Adipocyte (in vitro differentiated cells): ENCODE measurements at regions not wholly inside any gene's neighbourhood (a gene's known extent, or its start where the extent isn't known, plus 50 kb on each side); places are given as distances from the start of the nearest gene placed in this dataset.

Source experiments
- DNase-seq: peaks from one replicate; pipeline ENCODE4 v3.0.0-alpha.2; 2015; ENCODE audit warnings: low read depth
- H3K27me3 ChIP-seq: replicated peaks from 2 replicates; pipeline ENCODE4 v1.7.0; 2013; ENCODE audit warnings: mild to moderate bottlenecking, low read length, moderate library complexity; ENCODE audit not compliant: control insufficient read depth, insufficient read depth
- H3K36me3 ChIP-seq: 2 replicates; pipeline ENCODE4 v1.7.0; 2013; ENCODE audit warnings: low read length, mild to moderate bottlenecking, moderate library complexity; ENCODE audit not compliant: control insufficient read depth, insufficient read depth, severe bottlenecking
- H3K4me1 ChIP-seq: 2 replicates; pipeline ENCODE4 v1.7.0; 2013; ENCODE audit warnings: mild to moderate bottlenecking, low read length, moderate library complexity; ENCODE audit not compliant: control insufficient read depth, insufficient read depth
- H3K4me3 ChIP-seq: 2 replicates; pipeline ENCODE4 v1.7.0; 2013; ENCODE audit warnings: mild to moderate bottlenecking, low read length, moderate library complexity
- H3K9ac ChIP-seq: 2 replicates; pipeline ENCODE4 v1.7.0; 2013; ENCODE audit warnings: mild to moderate bottlenecking, low read length, moderate library complexity
- H3K9me3 ChIP-seq: 2 replicates; pipeline ENCODE4 v1.7.0; 2013; ENCODE audit warnings: mild to moderate bottlenecking, low read length, moderate library complexity; ENCODE audit not compliant: control insufficient read depth

- no peak for DNase-seq
- peaks cover 14% of the 10 kb centered on the region for H3K27me3 ChIP-seq
- H3K9ac ChIP-seq: no peak overlapping the region
- H3K4me1 ChIP-seq: no peaks in the 10 kb centered on the region
- no peaks in the 10 kb centered on the region for H3K9me3 ChIP-seq
- no peak overlapping the region for H3K4me3 ChIP-seq
- H3K36me3 ChIP-seq: no peaks in the 10 kb centered on the region
These were observed 762.2 kb upstream of the HS6ST1 start for GRCh38 chr2:129080715-129081476.

GRCh38 chr2:129085386-129085785 lies 766.7 kb upstream of the HS6ST1 start:
- no peaks in the 10 kb centered on the region for H3K9me3 ChIP-seq
- H3K27me3 ChIP-seq: peaks cover 4% of the 10 kb centered on the region
- DNase-seq: no peak
- no peak overlapping the region for H3K4me3 ChIP-seq
- H3K4me1 ChIP-seq: peaks cover 21% of the 10 kb centered on the region
- no peak overlapping the region for H3K9ac ChIP-seq
- no peaks in the 10 kb centered on the region for H3K36me3 ChIP-seq

- Histone ChIP-seq H3K9ac (no peak overlapping the region), H3K9me3 (no peaks in the 10 kb centered on the region), H3K4me3 (peak overlapping the region; percentile 3), H3K36me3 (no peaks in the 10 kb centered on the region), H3K4me1 (peaks cover 21% of the 10 kb centered on the region), H3K27me3 (peaks cover 4% of the 10 kb centered on the region)
- DNase-seq: peak; percentile 11
These were observed 768.6 kb upstream of the HS6ST1 start for GRCh38 chr2:129087133-129087813.

GRCh38 chr2:129091620-129092019 lies 773.0 kb upstream of the HS6ST1 start:
- DNase-seq: no peak
- Histone ChIP-seq H3K4me1 (peaks cover 17% of the 10 kb centered on the region), H3K9me3 (no peaks in the 10 kb centered on the region), H3K4me3 (no peak overlapping the region), H3K9ac (no peak overlapping the region), H3K27me3 (peaks cover 7% of the 10 kb centered on the region), H3K36me3 (no peaks in the 10 kb centered on the region)

GRCh38 chr2:129092956-129093355 lies 774.3 kb upstream of the HS6ST1 start:
- H3K9ac ChIP-seq: no peak overlapping the region
- no peaks in the 10 kb centered on the region for H3K9me3 ChIP-seq
- DNase-seq: no peak
- H3K36me3 ChIP-seq: no peaks in the 10 kb centered on the region
- peaks cover 5% of the 10 kb centered on the region for H3K4me1 ChIP-seq
- H3K27me3 ChIP-seq: peaks cover 7% of the 10 kb centered on the region
- no peak overlapping the region for H3K4me3 ChIP-seq

DNA sequence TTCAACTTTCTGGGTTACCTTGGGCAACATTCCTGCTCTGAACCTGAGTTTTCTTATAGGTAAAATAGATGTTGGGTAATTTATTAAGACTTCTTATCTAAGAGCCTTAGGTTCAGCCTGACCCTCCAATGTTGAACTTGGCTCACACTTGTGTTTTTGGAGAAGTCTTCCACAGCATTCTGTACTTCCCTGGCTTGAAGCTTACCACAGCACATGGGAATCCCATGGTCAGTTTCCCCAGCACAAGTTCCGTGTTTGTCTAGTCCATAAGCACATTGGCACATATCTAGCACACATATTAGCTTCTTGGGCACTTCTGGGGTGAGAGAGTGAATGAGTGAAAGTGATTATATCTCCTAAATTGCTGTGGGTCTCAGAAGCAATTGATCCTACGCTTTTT lies 782.5 kb upstream of the HS6ST1 start:
- DNase-seq: no peak
- Histone ChIP-seq H3K4me1 (no peaks in the 10 kb centered on the region), H3K9me3 (no peaks in the 10 kb centered on the region), H3K9ac (no peak overlapping the region), H3K36me3 (no peaks in the 10 kb centered on the region), H3K4me3 (no peak overlapping the region), H3K27me3 (peaks cover 38% of the 10 kb centered on the region)

GRCh38 chr2:129103936-129104878 lies 785.5 kb upstream of the HS6ST1 start:
- Histone ChIP-seq H3K4me1 (no peaks in the 10 kb centered on the region), H3K9ac (no peak overlapping the region), H3K36me3 (no peaks in the 10 kb centered on the region), H3K9me3 (no peaks in the 10 kb centered on the region), H3K27me3 (peaks cover 38% of the 10 kb centered on the region), H3K4me3 (no peak overlapping the region)
- no peak for DNase-seq

DNA sequence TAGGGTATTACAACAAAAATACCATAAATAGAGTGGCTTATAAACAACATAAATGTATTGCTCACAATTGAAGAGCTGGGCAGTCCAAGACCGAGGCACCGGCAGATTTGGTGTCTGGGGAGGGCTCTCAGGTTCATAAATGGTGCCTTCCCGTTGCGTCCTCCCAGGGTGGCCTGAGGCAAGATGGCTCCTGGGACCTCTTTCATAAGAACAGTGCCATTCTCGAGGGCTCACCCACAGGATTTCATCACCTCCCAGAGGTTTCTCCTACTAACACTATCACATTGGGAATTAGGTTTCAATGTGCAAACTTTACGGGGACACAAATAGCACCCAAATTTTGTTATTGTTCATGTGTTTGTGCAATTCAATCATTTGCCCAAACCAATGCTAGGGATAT lies 793.5 kb upstream of the HS6ST1 start:
- Histone ChIP-seq H3K27me3 (no peaks in the 10 kb centered on the region), H3K9ac (no peak overlapping the region), H3K4me3 (no peak overlapping the region), H3K36me3 (no peaks in the 10 kb centered on the region), H3K9me3 (no peaks in the 10 kb centered on the region), H3K4me1 (no peaks in the 10 kb centered on the region)
- no peak for DNase-seq

GRCh38 chr2:129113776-129114175 lies 795.1 kb upstream of the HS6ST1 start:
- no peaks in the 10 kb centered on the region for H3K4me1 ChIP-seq

DNA sequence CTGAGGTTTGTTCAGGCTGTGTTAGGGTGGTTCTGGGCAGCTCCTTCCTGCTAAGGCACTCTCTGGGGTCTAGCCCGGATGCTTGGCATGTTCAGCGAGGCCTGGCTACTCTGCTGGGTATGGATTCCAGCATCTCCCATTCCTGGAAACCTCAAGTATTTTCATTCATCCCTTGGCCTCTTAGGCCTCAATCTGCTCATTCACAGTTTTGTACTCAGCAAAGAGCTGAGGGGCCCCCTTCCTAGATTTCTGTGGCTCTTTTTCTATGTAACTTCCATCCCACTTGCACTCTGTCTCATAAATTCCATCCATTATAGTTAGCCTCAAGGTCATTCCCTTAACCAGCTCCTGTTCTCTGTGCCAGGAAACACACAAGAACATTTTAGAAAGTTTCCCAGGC lies 798.8 kb upstream of the HS6ST1 start:
- Histone ChIP-seq H3K36me3 (no peaks in the 10 kb centered on the region), H3K9ac (no peak overlapping the region), H3K27me3 (no peaks in the 10 kb centered on the region), H3K4me1 (no peaks in the 10 kb centered on the region), H3K4me3 (no peak overlapping the region), H3K9me3 (no peaks in the 10 kb centered on the region)
- no peak for DNase-seq

More at GRCh38 chr2:129113776-129114175, 795.1 kb upstream of the HS6ST1 start:
- H3K9me3 ChIP-seq: no peaks in the 10 kb centered on the region
- no peaks in the 10 kb centered on the region for H3K27me3 ChIP-seq
- H3K9ac ChIP-seq: no peak overlapping the region
- DNase-seq: no peak
- no peaks in the 10 kb centered on the region for H3K36me3 ChIP-seq
- no peak overlapping the region for H3K4me3 ChIP-seq

DNA sequence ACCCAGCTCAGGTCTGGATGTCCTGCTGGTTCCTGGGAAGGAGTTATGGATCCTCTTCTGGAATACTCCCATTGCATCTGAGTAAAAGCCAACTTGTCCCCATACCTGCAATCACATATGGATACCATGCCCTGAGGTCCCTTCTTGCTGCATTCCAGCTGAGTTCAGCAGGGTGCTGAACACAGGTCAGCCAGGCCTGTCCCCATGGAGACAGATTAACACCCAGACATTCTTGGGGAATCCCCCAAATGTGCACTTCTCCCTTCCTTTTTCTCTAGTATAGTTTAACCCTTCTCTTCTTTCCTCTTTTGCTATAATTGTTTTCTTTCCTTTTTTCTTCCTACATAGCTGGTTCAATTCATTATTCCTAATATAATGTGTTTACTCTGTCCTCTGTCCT lies 799.6 kb upstream of the HS6ST1 start:
- no peak for DNase-seq
- no peaks in the 10 kb centered on the region for H3K9me3 ChIP-seq
- H3K36me3 ChIP-seq: no peaks in the 10 kb centered on the region
- H3K4me3 ChIP-seq: no peak overlapping the region
- H3K4me1 ChIP-seq: no peaks in the 10 kb centered on the region
- H3K27me3 ChIP-seq: no peaks in the 10 kb centered on the region
- no peak overlapping the region for H3K9ac ChIP-seq
